PC-3 (cell line): ENCODE measurements at regions not wholly inside any gene's neighbourhood (a gene's known extent, or its start where the extent isn't known, plus 50 kb on each side); places are given as distances from the start of the nearest gene placed in this dataset.

ENCODE experiments used
- CTCF ChIP-seq: fragments of 300-600 bp; sonication (generic); conservative IDR thresholded peaks from 2 replicates; pipeline ENCODE4 v1.5.1; 2017; ENCODE audit warnings: antibody characterized with exemption, low read depth, mild to moderate bottlenecking, low read length
- EZH2 ChIP-seq: fragments of 300-600 bp; sonication (generic); IDR thresholded peaks from one replicate; pipeline ENCODE4 v1.6.1; 2017; ENCODE audit warnings: antibody characterized with exemption, mild to moderate bottlenecking, low read length; ENCODE audit not compliant: unreplicated experiment

DNA sequence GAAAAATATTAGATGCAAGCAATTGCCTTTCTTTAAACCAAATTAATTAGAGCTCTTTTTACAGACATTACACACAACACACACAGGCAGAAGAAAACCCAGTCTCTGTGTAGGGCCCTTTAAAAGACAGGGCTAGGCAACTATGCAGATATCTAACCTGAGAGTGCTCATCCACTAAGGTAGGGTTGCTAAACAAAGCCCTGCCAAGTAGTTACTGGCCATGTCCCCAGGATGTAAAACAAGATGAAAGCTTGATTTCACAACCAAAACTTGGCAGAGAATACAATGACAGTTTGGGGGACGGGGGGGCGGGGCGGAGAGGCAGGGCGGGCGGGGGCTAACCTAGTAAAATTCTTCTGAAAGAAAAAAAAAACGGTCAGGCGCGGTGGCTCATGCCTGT is 669.0 kb upstream of the CA10 start:
- no peak for TF ChIP-seq EZH2
- no peak for TF ChIP-seq CTCF
